Endodermal cell (in vitro differentiated cells): ENCODE measurements at regions not wholly inside any gene's neighbourhood (a gene's known extent, or its start where the extent isn't known, plus 50 kb on each side); places are given as distances from the start of the nearest gene placed in this dataset.
A peak's percentile ranks its signal among the peaks of the same experiment; 100 is the strongest.

Source experiments
- DNase-seq: peaks from one replicate; pipeline ENCODE4 v3.0.0-alpha.2; 2017
- H3K27ac ChIP-seq: 2 replicates; pipeline ENCODE4 v1.5.1; 2013; ENCODE audit warnings: mild to moderate bottlenecking, low read depth, low read length, moderate library complexity
- H3K27me3 ChIP-seq: 2 replicates; pipeline ENCODE4 v1.6.1; 2013; ENCODE audit warnings: mild to moderate bottlenecking, low read length, moderate library complexity; ENCODE audit not compliant: insufficient read depth, control insufficient read depth, poor library complexity, severe bottlenecking
- H3K36me3 ChIP-seq: 2 replicates; pipeline ENCODE4 v1.7.0; 2013; ENCODE audit warnings: mild to moderate bottlenecking, low read length, moderate library complexity; ENCODE audit not compliant: control insufficient read depth, insufficient read depth
- H3K4me1 ChIP-seq: one replicate; pipeline ENCODE4 v1.7.0; 2013; ENCODE audit warnings: low read length; ENCODE audit not compliant: control insufficient read depth, insufficient read depth
- H3K4me3 ChIP-seq: 2 replicates; pipeline ENCODE4 v1.5.1; 2013; ENCODE audit warnings: mild to moderate bottlenecking, low read length, moderate library complexity
- H3K9ac ChIP-seq: 2 replicates; pipeline ENCODE4 v1.6.1; 2013; ENCODE audit warnings: mild to moderate bottlenecking, low read length, moderate library complexity; ENCODE audit not compliant: poor library complexity, severe bottlenecking; ENCODE audit errors: extremely low read depth
- H3K9me3 ChIP-seq: 2 replicates; pipeline ENCODE4 v1.6.1; 2013; ENCODE audit warnings: mild to moderate bottlenecking, low read length, moderate library complexity; ENCODE audit not compliant: control insufficient read depth
- H3K27ac Mint-ChIP-seq: 2 replicates; pipeline ENCODE4 v1.8.0; 2020; ENCODE audit warnings: mixed read lengths
- H3K27me3 Mint-ChIP-seq: 2 replicates; pipeline ENCODE4 v1.8.0; 2021; ENCODE audit warnings: mild to moderate bottlenecking, mixed read lengths; ENCODE audit not compliant: insufficient read depth
- H3K36me3 Mint-ChIP-seq: 2 replicates; pipeline ENCODE4 v1.8.0; 2020; ENCODE audit warnings: low read depth, mixed read lengths
- H3K4me1 Mint-ChIP-seq: 2 replicates; pipeline ENCODE4 v1.8.0; 2020; ENCODE audit warnings: mixed read lengths
- H3K4me3 Mint-ChIP-seq: 2 replicates; pipeline ENCODE4 v1.8.0; 2020; ENCODE audit warnings: mild to moderate bottlenecking, moderate library complexity, mixed read lengths
- H3K9me3 Mint-ChIP-seq: 2 replicates; pipeline ENCODE4 v1.8.0; 2020; ENCODE audit warnings: mild to moderate bottlenecking, mixed read lengths
- WGBS, 2 experiments: methylation state at CpG; one replicate each; pipeline versions ENCODE4 v1.1.5 to v1.1.7; 2013; ENCODE audit warnings: missing lambda C conversion rate in 2 of 2, mixed read lengths in 1 of 2; ENCODE audit not compliant: insufficient coverage in 1 of 2, insufficient read length in 1 of 2; 5-methylcytosine and 5-hydroxymethylcytosine counted together
- TF ChIP-seq, protein P1 (sequence below): fragments of 200-600 bp; sonication (generic); conservative IDR thresholded peaks from 2 replicates; pipeline ENCODE4 v1.5.0; 2021; ENCODE audit warnings: antibody characterized with exemption, mild to moderate bottlenecking

DNA sequence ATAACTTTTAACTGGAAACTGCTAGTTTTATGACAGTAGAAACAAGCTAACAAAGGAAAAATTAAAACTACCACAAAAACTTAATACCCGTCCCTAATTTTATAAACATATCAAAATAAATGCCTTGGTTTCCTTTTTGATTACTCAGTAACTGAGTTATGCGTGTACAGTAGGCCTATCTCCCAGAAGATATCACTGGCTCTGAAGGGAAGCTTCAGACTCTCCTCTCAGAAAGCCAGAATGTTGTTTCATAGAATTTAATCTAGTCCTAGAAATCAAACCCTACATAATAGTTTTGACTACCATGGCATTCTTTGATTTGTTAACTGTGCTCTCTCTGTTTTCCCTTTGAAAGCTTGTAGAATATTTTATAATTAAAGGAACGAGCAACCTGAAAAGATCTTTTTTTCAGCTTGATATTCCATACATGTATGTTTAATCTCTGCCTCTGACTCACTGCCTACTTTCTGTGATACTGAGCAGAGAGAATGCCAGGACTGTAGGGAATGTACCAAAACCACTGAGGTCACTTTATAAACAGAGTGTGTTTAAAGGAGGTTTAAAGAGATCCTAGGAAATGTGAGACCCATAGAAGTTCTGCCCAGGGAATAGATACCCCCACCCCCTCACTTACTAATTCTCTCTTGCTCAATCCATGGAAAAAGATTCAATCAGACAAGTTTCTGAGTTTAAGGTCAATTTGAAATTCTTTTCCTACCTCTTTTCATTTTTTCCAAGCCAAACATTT lies 311.5 kb downstream of the HDGFL1 start:
- H3K9ac ChIP-seq: no peak overlapping the region
- H3K27ac ChIP-seq: peak overlapping the region; percentile 51
- Mint-ChIP-seq H3K27ac (peak overlapping the region; percentile 11), H3K4me1 (peaks cover 12% of the 10 kb centered on the region), H3K4me3 (no peak overlapping the region), H3K36me3 (no peaks in the 10 kb centered on the region), H3K27me3 (no peaks in the 10 kb centered on the region), H3K9me3 (peaks cover 4% of the 10 kb centered on the region)
- DNase-seq: no peak
- no peaks in the 10 kb centered on the region for H3K4me1 ChIP-seq
- TF ChIP-seq, protein P1, sequence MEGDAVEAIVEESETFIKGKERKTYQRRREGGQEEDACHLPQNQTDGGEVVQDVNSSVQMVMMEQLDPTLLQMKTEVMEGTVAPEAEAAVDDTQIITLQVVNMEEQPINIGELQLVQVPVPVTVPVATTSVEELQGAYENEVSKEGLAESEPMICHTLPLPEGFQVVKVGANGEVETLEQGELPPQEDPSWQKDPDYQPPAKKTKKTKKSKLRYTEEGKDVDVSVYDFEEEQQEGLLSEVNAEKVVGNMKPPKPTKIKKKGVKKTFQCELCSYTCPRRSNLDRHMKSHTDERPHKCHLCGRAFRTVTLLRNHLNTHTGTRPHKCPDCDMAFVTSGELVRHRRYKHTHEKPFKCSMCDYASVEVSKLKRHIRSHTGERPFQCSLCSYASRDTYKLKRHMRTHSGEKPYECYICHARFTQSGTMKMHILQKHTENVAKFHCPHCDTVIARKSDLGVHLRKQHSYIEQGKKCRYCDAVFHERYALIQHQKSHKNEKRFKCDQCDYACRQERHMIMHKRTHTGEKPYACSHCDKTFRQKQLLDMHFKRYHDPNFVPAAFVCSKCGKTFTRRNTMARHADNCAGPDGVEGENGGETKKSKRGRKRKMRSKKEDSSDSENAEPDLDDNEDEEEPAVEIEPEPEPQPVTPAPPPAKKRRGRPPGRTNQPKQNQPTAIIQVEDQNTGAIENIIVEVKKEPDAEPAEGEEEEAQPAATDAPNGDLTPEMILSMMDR: no peak
- WGBS, 2 experiments: 87 to 100% methylated on average over 2 to 3 of the region's 3 CpGs
- no peaks in the 10 kb centered on the region for H3K9me3 ChIP-seq
- H3K36me3 ChIP-seq: no peaks in the 10 kb centered on the region
- no peaks in the 10 kb centered on the region for H3K27me3 ChIP-seq
- no peak overlapping the region for H3K4me3 ChIP-seq

DNA sequence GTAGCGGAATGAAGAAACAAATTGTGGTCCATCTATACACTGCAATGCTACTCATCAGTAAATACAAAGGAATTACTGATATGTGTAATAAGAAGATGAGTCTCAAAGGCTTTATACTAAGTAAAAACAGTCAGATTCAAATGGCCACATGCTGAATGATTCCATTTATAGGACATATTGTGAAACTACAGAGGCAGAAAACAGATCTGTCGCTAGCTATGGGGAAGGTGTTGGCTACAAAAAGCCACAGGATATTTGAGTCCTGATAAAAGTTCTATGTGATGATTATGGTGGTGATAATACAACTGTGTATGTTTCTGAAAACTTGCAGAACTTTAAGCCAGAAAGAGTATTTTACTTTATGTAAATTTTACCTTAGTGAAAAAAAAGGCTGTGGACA lies 313.2 kb downstream of the HDGFL1 start:
- WGBS, 2 experiments: 98 to 100% methylated on average over 1 to 2 of the region's 2 CpGs
- H3K9ac ChIP-seq: no peak overlapping the region
- DNase-seq: no peak
- Mint-ChIP-seq H3K4me1 (peaks cover 13% of the 10 kb centered on the region), H3K9me3 (peaks cover 4% of the 10 kb centered on the region), H3K4me3 (no peak overlapping the region), H3K27ac (no peak overlapping the region), H3K36me3 (no peaks in the 10 kb centered on the region), H3K27me3 (no peaks in the 10 kb centered on the region)
- H3K4me3 ChIP-seq: no peak overlapping the region
- H3K27ac ChIP-seq: no peak overlapping the region
- no peaks in the 10 kb centered on the region for H3K4me1 ChIP-seq
- no peaks in the 10 kb centered on the region for H3K9me3 ChIP-seq
- no peaks in the 10 kb centered on the region for H3K27me3 ChIP-seq
- no peaks in the 10 kb centered on the region for H3K36me3 ChIP-seq
- TF ChIP-seq, protein P1: no peak

DNA sequence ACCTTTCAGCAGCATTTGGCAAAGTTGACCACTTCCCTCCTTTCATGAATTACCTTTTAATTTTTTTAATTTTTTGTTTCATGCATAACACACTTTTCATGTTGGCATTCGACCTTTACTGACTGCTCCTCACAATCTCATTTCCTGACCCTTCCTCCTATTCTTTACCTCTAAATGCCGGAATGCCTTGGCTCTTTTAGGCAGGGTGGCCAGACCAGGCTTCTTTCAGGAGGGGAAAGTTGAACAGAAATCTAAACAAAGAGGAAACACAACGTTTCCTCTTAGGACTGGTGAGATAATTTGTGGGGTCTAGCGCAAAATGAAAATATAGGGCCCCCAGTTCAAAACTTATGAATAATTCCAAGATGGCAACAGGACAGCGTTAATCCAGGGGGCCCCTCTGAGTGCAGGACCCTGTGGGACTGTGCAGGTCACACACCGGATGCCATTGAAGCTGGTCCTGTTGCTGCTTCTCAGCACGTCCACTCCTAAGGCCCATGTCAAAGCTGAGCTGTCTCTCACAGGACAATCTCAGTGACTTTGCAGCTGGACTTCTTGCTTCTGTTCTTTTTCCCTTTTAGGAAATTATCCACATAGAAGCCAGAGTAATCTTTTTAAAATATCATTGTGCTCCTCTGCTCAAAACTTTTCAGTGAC lies 313.8 kb downstream of the HDGFL1 start:
- TF ChIP-seq, protein P1: no peak
- H3K4me3 ChIP-seq: no peak overlapping the region
- DNase-seq: no peak
- no peaks in the 10 kb centered on the region for H3K27me3 Mint-ChIP-seq
- no peaks in the 10 kb centered on the region for H3K27me3 ChIP-seq
- no peaks in the 10 kb centered on the region for H3K4me1 ChIP-seq
- H3K36me3 Mint-ChIP-seq: no peaks in the 10 kb centered on the region
- no peaks in the 10 kb centered on the region for H3K9me3 ChIP-seq
- WGBS, 2 experiments: 89 to 93% methylated on average over 6 to 7 of the region's 7 CpGs
- H3K36me3 ChIP-seq: no peaks in the 10 kb centered on the region
- H3K4me1 Mint-ChIP-seq: peaks cover 14% of the 10 kb centered on the region
- H3K27ac ChIP-seq: no peak overlapping the region
- H3K9me3 Mint-ChIP-seq: peaks cover 4% of the 10 kb centered on the region
- no peak overlapping the region for H3K4me3 Mint-ChIP-seq
- no peak overlapping the region for H3K27ac Mint-ChIP-seq
- H3K9ac ChIP-seq: no peak overlapping the region
